DOHH2 (cell line): ENCODE measurements at regions not wholly inside any gene's neighbourhood (a gene's known extent, or its start where the extent isn't known, plus 50 kb on each side); places are given as distances from the start of the nearest gene placed in this dataset.

Source experiments
- H3F3A ChIP-seq: fragments of 200-600 bp; sonication (generic), shearing (Covaris generic); 2 replicates; pipeline ENCODE4 v1.6.0; 2016; ENCODE audit warnings: antibody characterized with exemption, mild to moderate bottlenecking; ENCODE audit not compliant: control insufficient read depth, insufficient read depth
- H3K27ac ChIP-seq: fragments of 200-600 bp; sonication (generic); 2 replicates; pipeline ENCODE4 v1.5.1; 2014; ENCODE audit warnings: low read depth, mild to moderate bottlenecking, low read length, moderate library complexity
- H3K27me3 ChIP-seq: fragments of 200-600 bp; sonication (generic); 2 replicates; pipeline ENCODE4 v1.6.1; 2014; ENCODE audit warnings: mild to moderate bottlenecking, low read length, mixed read lengths; ENCODE audit not compliant: control insufficient read depth
- H3K36me3 ChIP-seq: fragments of 200-600 bp; sonication (generic); 2 replicates; pipeline ENCODE4 v1.6.1; 2014; ENCODE audit warnings: mild to moderate bottlenecking, low read length, moderate library complexity, mixed read lengths; ENCODE audit not compliant: control insufficient read depth
- H3K4me1 ChIP-seq: fragments of 200-600 bp; sonication (generic); 2 replicates; pipeline ENCODE4 v1.6.1; 2014; ENCODE audit warnings: mild to moderate bottlenecking, low read length, mixed read lengths; ENCODE audit not compliant: control insufficient read depth
- H3K4me2 ChIP-seq: fragments of 200-600 bp; sonication (generic); 2 replicates; pipeline ENCODE4 v1.6.0; 2014; ENCODE audit warnings: mild to moderate bottlenecking, low read length, moderate library complexity
- H3K4me3 ChIP-seq: fragments of 200-600 bp; sonication (generic); 2 replicates; pipeline ENCODE4 v1.5.1; 2014; ENCODE audit warnings: mild to moderate bottlenecking, low read length, mixed read lengths
- H3K79me2 ChIP-seq: fragments of 200-600 bp; sonication (generic); 2 replicates; pipeline ENCODE4 v1.6.1; 2014; ENCODE audit warnings: mild to moderate bottlenecking, low read length, mixed read lengths; ENCODE audit not compliant: control insufficient read depth
- H3K9me2 ChIP-seq: fragments of 200-600 bp; sonication (generic); replicated peaks from 2 replicates; pipeline ENCODE4 v1.6.1; 2014; ENCODE audit warnings: mild to moderate bottlenecking, low read length, mixed read lengths; ENCODE audit not compliant: control insufficient read depth
- H3K9me3 ChIP-seq: fragments of 200-600 bp; sonication (generic); 2 replicates; pipeline ENCODE4 v1.6.1; 2014; ENCODE audit warnings: antibody characterized with exemption, low read length, mixed read lengths; ENCODE audit not compliant: control insufficient read depth, insufficient read depth
- H4K20me1 ChIP-seq: fragments of 200-600 bp; sonication (generic); 2 replicates; pipeline ENCODE4 v1.6.0; 2014; ENCODE audit warnings: low read depth, mild to moderate bottlenecking, antibody characterized with exemption, low read length, moderate library complexity; ENCODE audit not compliant: control insufficient read depth, insufficient read depth
- EZH2phosphoT487 ChIP-seq: fragments of 200-600 bp; sonication (generic); IDR thresholded peaks from 2 replicates; pipeline ENCODE4 v1.6.1; 2017; ENCODE audit warnings: borderline replicate concordance, mild to moderate bottlenecking, antibody characterized with exemption, low read length, moderate library complexity, mixed read lengths
- TF ChIP-seq, protein P1 (sequence below): fragments of 200-600 bp; sonication (generic); IDR thresholded peaks from one replicate; pipeline ENCODE4 v1.5.1; 2014; ENCODE audit warnings: antibody characterized with exemption, mild to moderate bottlenecking, low read depth, low read length; ENCODE audit not compliant: poor library complexity, severe bottlenecking

DNA sequence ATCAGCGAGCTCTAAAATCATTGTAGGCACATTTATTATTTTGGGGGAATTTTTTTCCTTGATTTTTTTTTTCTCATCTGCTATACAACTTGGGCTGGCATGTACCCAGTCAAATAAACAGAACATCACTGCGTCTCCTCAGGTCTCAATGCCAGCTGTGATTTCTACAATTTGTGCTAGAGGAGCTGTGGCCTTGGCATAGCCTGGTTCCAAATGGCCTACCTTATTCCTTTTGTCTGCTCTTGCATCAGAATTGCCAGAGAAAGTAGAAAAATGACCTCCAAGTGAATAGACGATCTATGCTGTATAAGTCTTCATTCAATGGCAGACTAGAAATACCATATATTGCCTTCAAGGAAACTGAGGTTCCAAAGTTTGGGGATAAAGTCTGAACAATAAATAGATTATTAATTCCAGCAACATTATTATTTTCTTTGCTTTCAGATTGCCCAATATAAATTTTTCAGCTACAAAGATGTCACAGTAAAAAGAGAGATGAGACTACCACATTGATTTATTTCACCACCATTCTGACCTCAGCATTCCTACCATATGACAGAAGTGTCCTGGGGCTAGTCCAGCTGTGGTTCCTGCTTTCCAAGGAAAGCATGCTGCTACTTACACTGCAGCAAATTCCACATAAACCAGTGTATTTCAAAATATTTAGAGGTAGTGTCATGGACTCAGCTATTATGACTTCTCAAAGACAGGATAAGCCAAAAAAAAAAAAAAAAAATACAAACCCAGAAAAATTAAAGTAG lies 493.9 kb upstream of the ZNF385D start:
- H3K9me3 ChIP-seq, result no peaks in the 10 kb centered on the region

DNA sequence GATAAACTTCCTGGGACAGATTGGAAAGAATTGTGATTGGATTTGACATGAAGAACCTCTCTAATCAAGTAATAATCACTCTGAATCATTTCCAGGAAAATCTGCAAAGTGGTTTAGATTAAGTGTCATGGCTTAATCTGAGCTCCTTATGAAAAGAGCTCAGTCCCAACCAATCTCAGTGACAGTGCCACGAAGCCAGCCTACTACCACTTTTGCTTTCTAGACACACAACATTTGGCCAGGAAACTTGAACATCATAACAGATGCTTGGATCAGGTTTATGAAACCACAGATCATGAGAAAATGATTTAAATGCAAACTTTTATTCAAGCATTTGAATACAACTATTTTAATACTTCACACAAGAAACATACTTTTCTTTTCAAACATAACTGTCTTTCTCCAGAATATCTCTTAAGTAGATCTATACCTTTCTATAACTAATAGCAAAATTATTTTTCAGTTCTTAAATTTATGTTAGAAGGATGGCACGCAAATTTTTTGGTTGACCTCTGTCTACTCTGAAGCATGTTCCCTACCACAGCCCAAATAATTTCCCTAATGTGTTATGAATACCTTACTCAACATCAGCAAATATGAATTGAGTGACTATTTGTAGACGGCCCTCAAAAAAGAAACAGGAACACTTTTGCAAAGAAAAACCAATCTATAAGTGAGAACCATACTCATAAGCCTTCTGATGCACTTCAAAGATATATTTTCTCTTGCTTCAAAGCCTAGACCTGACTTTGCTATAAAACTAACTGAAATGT lies 495.0 kb upstream of the ZNF385D start:
- TF ChIP-seq EZH2phosphoT487, result no peak
- TF ChIP-seq, protein P1, sequence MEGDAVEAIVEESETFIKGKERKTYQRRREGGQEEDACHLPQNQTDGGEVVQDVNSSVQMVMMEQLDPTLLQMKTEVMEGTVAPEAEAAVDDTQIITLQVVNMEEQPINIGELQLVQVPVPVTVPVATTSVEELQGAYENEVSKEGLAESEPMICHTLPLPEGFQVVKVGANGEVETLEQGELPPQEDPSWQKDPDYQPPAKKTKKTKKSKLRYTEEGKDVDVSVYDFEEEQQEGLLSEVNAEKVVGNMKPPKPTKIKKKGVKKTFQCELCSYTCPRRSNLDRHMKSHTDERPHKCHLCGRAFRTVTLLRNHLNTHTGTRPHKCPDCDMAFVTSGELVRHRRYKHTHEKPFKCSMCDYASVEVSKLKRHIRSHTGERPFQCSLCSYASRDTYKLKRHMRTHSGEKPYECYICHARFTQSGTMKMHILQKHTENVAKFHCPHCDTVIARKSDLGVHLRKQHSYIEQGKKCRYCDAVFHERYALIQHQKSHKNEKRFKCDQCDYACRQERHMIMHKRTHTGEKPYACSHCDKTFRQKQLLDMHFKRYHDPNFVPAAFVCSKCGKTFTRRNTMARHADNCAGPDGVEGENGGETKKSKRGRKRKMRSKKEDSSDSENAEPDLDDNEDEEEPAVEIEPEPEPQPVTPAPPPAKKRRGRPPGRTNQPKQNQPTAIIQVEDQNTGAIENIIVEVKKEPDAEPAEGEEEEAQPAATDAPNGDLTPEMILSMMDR, result no peak
- Histone ChIP-seq H3K9me2 (no peaks in the 10 kb centered on the region), H3K4me3 (no peak overlapping the region), H3F3A (no peaks in the 10 kb centered on the region), H3K9me3 (no peaks in the 10 kb centered on the region), H3K27me3 (no peaks in the 10 kb centered on the region), H3K4me1 (no peaks in the 10 kb centered on the region), H3K27ac (no peak overlapping the region), H3K4me2 (no peak overlapping the region), H3K36me3 (no peaks in the 10 kb centered on the region), H4K20me1 (no peaks in the 10 kb centered on the region), H3K79me2 (no peaks in the 10 kb centered on the region)

More for the DNA sequence above, 493.9 kb upstream of the ZNF385D start:
- TF ChIP-seq, protein P1, result no peak
- no peak for TF ChIP-seq EZH2phosphoT487
- no peak overlapping the region for H3K27ac ChIP-seq
- H3K79me2 ChIP-seq, result no peaks in the 10 kb centered on the region
- H3K4me1 ChIP-seq, result no peaks in the 10 kb centered on the region
- no peak overlapping the region for H3K4me2 ChIP-seq
- H3K27me3 ChIP-seq, result no peaks in the 10 kb centered on the region
- H3K4me3 ChIP-seq, result no peak overlapping the region
- H3K36me3 ChIP-seq, result no peaks in the 10 kb centered on the region
- no peaks in the 10 kb centered on the region for H3K9me2 ChIP-seq
- no peaks in the 10 kb centered on the region for H3F3A ChIP-seq
- no peaks in the 10 kb centered on the region for H4K20me1 ChIP-seq

DNA sequence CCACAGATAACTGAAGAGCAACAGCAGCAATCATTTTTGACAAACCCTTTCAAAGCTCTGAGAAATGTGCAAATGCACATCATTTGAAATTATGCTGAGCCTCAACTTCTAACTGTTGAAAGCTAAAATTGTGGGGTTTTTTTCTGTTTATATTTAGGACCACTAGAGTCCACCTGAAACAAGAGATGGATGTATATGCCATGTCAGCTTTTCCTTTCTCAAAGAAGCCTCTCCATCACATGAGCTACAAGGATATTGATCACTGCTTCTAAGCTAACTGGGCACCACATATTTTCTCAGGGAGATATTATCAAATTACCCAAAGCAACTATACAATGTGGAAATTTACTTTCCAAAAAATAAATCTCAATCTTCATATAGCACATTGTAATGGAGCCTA lies 498.6 kb upstream of the ZNF385D start:
- H3K9me2 ChIP-seq, result no peaks in the 10 kb centered on the region

More for the DNA sequence above, 498.6 kb upstream of the ZNF385D start:
- no peak overlapping the region for H3K27ac ChIP-seq
- no peaks in the 10 kb centered on the region for H3K36me3 ChIP-seq
- no peak overlapping the region for H3K4me2 ChIP-seq
- H3K4me1 ChIP-seq, result no peaks in the 10 kb centered on the region
- no peaks in the 10 kb centered on the region for H3K9me3 ChIP-seq
- H3K79me2 ChIP-seq, result no peaks in the 10 kb centered on the region
- H3K4me3 ChIP-seq, result no peak overlapping the region
- no peaks in the 10 kb centered on the region for H4K20me1 ChIP-seq
- H3F3A ChIP-seq, result no peaks in the 10 kb centered on the region
- no peaks in the 10 kb centered on the region for H3K27me3 ChIP-seq
- TF ChIP-seq, protein P1, result no peak
- TF ChIP-seq EZH2phosphoT487, result no peak
